SIG-M5 (cell line): ENCODE measurements at regions not wholly inside any gene's neighbourhood (a gene's known extent, or its start where the extent isn't known, plus 50 kb on each side); places are given as distances from the start of the nearest gene placed in this dataset.
"Not testable (repeated sequence)": the region's sequence is repeated elsewhere in the genome, so short reads cannot be mapped to it uniquely, and the experiment has no call there.

Source experiments
- DNase-seq: peaks from one replicate; lab custom pipeline; 2025; lab: John Stamatoyannopoulos, UW

- DNase-seq, result no peak
These were observed 134.4 kb upstream of the PRDX6 start for GRCh38 chr1:173342736-173343135.

- no peak for DNase-seq
These were observed 132.9 kb upstream of the PRDX6 start for GRCh38 chr1:173344034-173344743.

- DNase-seq, result no peak
These were observed 129.8 kb upstream of the PRDX6 start for GRCh38 chr1:173347282-173347818.

GRCh38 chr1:173352635-173353034 lies 124.5 kb upstream of the PRDX6 start:
- DNase-seq, result not testable (repeated sequence)

- no peak for DNase-seq
These were observed 123.8 kb upstream of the PRDX6 start for GRCh38 chr1:173353350-173353749.

GRCh38 chr1:173354937-173355280 lies 122.2 kb upstream of the PRDX6 start:
- DNase-seq, result no peak

GRCh38 chr1:173355281-173356031 lies 121.7 kb upstream of the PRDX6 start:
- no peak for DNase-seq

- no peak for DNase-seq
These were observed 120.9 kb upstream of the PRDX6 start for GRCh38 chr1:173356191-173356762.

GRCh38 chr1:173360487-173361063 lies 116.6 kb upstream of the PRDX6 start:
- DNase-seq, result no peak

GRCh38 chr1:173362543-173362942 lies 114.6 kb upstream of the PRDX6 start:
- DNase-seq, result no peak

- no peak for DNase-seq
These were observed 112.3 kb upstream of the PRDX6 start for GRCh38 chr1:173364827-173365226.

GRCh38 chr1:173365341-173365740 lies 111.8 kb upstream of the PRDX6 start:
- DNase-seq, result no peak

- no peak for DNase-seq
These were observed 110.0 kb upstream of the PRDX6 start for GRCh38 chr1:173367136-173367535.

- DNase-seq, result not testable (repeated sequence)
These were observed 106.5 kb upstream of the PRDX6 start for GRCh38 chr1:173370586-173370985.

- not testable (repeated sequence) for DNase-seq
These were observed 101.1 kb upstream of the PRDX6 start for GRCh38 chr1:173376065-173376464.

- no peak for DNase-seq
These were observed 99.9 kb upstream of the PRDX6 start for GRCh38 chr1:173377266-173377665.

- DNase-seq, result no peak
These were observed 93.8 kb upstream of the PRDX6 start for GRCh38 chr1:173383351-173383750.

- DNase-seq, result no peak
These were observed 88.8 kb upstream of the PRDX6 start for GRCh38 chr1:173388352-173388751.

- no peak for DNase-seq
These were observed 84.1 kb upstream of the PRDX6 start for GRCh38 chr1:173392895-173393658.

- DNase-seq, result no peak
These were observed 83.5 kb upstream of the PRDX6 start for GRCh38 chr1:173393659-173394000.

GRCh38 chr1:173394813-173395212 lies 82.3 kb upstream of the PRDX6 start:
- DNase-seq, result not testable (repeated sequence)

- no peak for DNase-seq
These were observed 81.4 kb upstream of the PRDX6 start for GRCh38 chr1:173395762-173396161.
